GM12878 (cell line): ENCODE measurements at regions not wholly inside any gene's neighbourhood (a gene's known extent, or its start where the extent isn't known, plus 50 kb on each side); places are given as distances from the start of the nearest gene placed in this dataset.
"Not testable (repeated sequence)": the region's sequence is repeated elsewhere in the genome, so short reads cannot be mapped to it uniquely, and the experiment has no call there.

Source experiments
- ATAC-seq: fragments of 200-7000 bp; cut with Tn5 transposase; 3 replicates; pipeline ENCODE4 v1.9.1; 2020; ENCODE audit warnings: mild to moderate bottlenecking, moderate library complexity
- BruUV-seq: library from RNA; stranded (reverse); fragments of 400-500 nt; replicated peaks from 2 replicates; lab custom pipeline; 2021; lab: Mats Ljungman, UMichigan
- CTCF ChIA-PET: fragments of 300-600 bp; sonication (Branson Sonifier 250); formaldehyde crosslinking; extraction: SDS; loops from one replicate; lab custom pipeline; 2021; ENCODE audit warnings: inconsistent platforms; lab: Yijun Ruan, JAX
- POLR2A ChIA-PET: fragments of 350-600 bp; formaldehyde crosslinking; extraction: SDS; loops from one replicate; lab custom pipeline; 2021; ENCODE audit warnings: inconsistent platforms; lab: Charles Lee
- RAD21 ChIA-PET: fragments of 300-600 bp; sonication (Branson Sonifier 250); formaldehyde crosslinking; loops from one replicate; lab custom pipeline; 2023; ENCODE audit warnings: antibody characterized with exemption; ENCODE audit not compliant: unreplicated experiment; lab: Charles Lee
- SMC1A ChIA-PET: fragments of 300-600 bp; sonication (Branson Sonifier 250); formaldehyde crosslinking; loops from one replicate; lab custom pipeline; 2023; ENCODE audit not compliant: unreplicated experiment, uncharacterized antibody; lab: Charles Lee
- DNase-seq: peaks from one replicate; pipeline ENCODE4 v3.0.0-alpha.2; 2011; ENCODE audit warnings: low read depth, low spot score
- FAIRE-seq: peaks from 3 replicates; lab custom pipeline; 2011; peaks lifted over from hg19 to GRCh38; lab: Jason Lieb, UNC
- H2AFZ ChIP-seq: 2 replicates; pipeline ENCODE4 v1.6.0; 2011; ENCODE audit warnings: low read depth, low read length, control low read depth; ENCODE audit not compliant: control insufficient read depth
- H3K27ac ChIP-seq: 2 replicates; pipeline ENCODE4 v1.5.1; 2011; ENCODE audit warnings: control low read depth; ENCODE audit not compliant: control insufficient read depth, insufficient read depth
- H3K27me3 ChIP-seq, 2 experiments: replicated peaks in 1 of 2; 2 replicates each; pipeline versions ENCODE4 v1.6.0 to v1.6.1; 2011; ENCODE audit warnings: low read length in 1 of 2; ENCODE audit not compliant: control insufficient read depth in 2 of 2, insufficient read depth in 2 of 2
- H3K36me3 ChIP-seq, 2 experiments: 2 replicates each; pipeline ENCODE4 v1.5.1; 2011; ENCODE audit warnings: low read length in 1 of 2; ENCODE audit not compliant: control insufficient read depth in 2 of 2, insufficient read depth in 2 of 2
- H3K4me1 ChIP-seq: 2 replicates; pipeline ENCODE4 v1.6.1; 2011; ENCODE audit warnings: mild to moderate bottlenecking, low read length, moderate library complexity, mixed read lengths; ENCODE audit not compliant: control insufficient read depth, insufficient read depth
- H3K4me2 ChIP-seq: 2 replicates; pipeline ENCODE4 v1.6.0; 2011; ENCODE audit warnings: control low read depth; ENCODE audit not compliant: control insufficient read depth, insufficient read depth
- H3K4me3 ChIP-seq: fragments of 200-600 bp; sonication (generic); 2 replicates; pipeline ENCODE4 v1.5.1; 2016
- H3K79me2 ChIP-seq: 2 replicates; pipeline ENCODE4 v1.6.0; 2011; ENCODE audit warnings: low read length; ENCODE audit not compliant: control insufficient read depth, insufficient read depth
- H3K9ac ChIP-seq: 2 replicates; pipeline ENCODE4 v1.8.0; 2011; ENCODE audit warnings: low read length, control low read depth, mixed read lengths; ENCODE audit not compliant: control insufficient read depth, insufficient read depth
- H3K9me3 ChIP-seq: replicated peaks from 3 replicates; pipeline ENCODE4 v1.5.1; 2011; ENCODE audit warnings: mild to moderate bottlenecking, low read length; ENCODE audit not compliant: control insufficient read depth, insufficient read depth
- H4K20me1 ChIP-seq: 2 replicates; pipeline ENCODE4 v1.6.0; 2011; ENCODE audit not compliant: control insufficient read depth, insufficient read depth
- EED ChIP-seq: sonication (generic); IDR thresholded peaks from 2 replicates; pipeline ENCODE4 v1.6.1; 2016; ENCODE audit warnings: antibody characterized with exemption, low read depth
- FOXM1 ChIP-seq: IDR thresholded peaks from 2 replicates; pipeline ENCODE4 v1.6.1; 2012; ENCODE audit warnings: low read depth, mild to moderate bottlenecking, inconsistent platforms, low read length, moderate library complexity
- KLF5 ChIP-seq: fragments of 450-650 bp; IDR thresholded peaks from 2 replicates; pipeline ENCODE4 v1.6.1; 2014; ENCODE audit warnings: mild to moderate bottlenecking; ENCODE audit not compliant: partially characterized antibody
- MYC ChIP-seq: IDR thresholded peaks from 2 replicates; pipeline ENCODE4 v1.6.1; 2011; ENCODE audit warnings: mild to moderate bottlenecking, low read length, moderate library complexity, inconsistent platforms; ENCODE audit not compliant: insufficient read depth, insufficient replicate concordance, insufficient read length, severe bottlenecking
- ZNF274 ChIP-seq: IDR thresholded peaks from one replicate; pipeline ENCODE4 v1.8.0; 2011; ENCODE audit not compliant: insufficient read length, insufficient read depth
- WGBS: methylation state at CpG from one replicate; pipeline ENCODE4 v1.1.6; 2016; ENCODE audit warnings: low lambda C conversion rate; ENCODE audit not compliant: insufficient replicate concordance, insufficient coverage; ENCODE audit errors: missing lambda C conversion rate; 5-methylcytosine and 5-hydroxymethylcytosine counted together
- in situ Hi-C: fragments of 300-500 bp; cut with MboI; formaldehyde crosslinking; loops from 9 replicates; pipeline ENCODE4 v1.14.3; 2018; ENCODE audit warnings: mixed read lengths
- intact Hi-C: fragments of 100-400 bp; cut with micrococcal nuclease; formaldehyde crosslinking; loops from one replicate; pipeline ENCODE4 v1.14.2; 2022; ENCODE audit not compliant: unreplicated experiment
- TF ChIP-seq, protein P1 (sequence below): fragments of 450-650 bp; formaldehyde crosslinking; IDR thresholded peaks from 2 replicates; pipeline ENCODE4 v1.4.0; 2022; ENCODE audit warnings: mild to moderate bottlenecking, moderate library complexity

GRCh38 chr5:99543841-99544240 lies 615.0 kb upstream of the CHD1 start:
- FAIRE-seq = no peak
- H3K27me3 ChIP-seq = no peaks in the 10 kb centered on the region
- H3K4me3 ChIP-seq = no peak overlapping the region
- no peak for ATAC-seq
- no TSS peak for BruUV-seq
- no peaks in the 10 kb centered on the region for H4K20me1 ChIP-seq
- no peaks in the 10 kb centered on the region for H3K36me3 ChIP-seq
- H3K9ac ChIP-seq = no peak overlapping the region
- ChIA-PET POLR2A (no interaction called here), SMC1A (no interaction called here), CTCF (no interaction called here), RAD21 (no interaction called here)
- DNase-seq = no peak
- H3K4me1 ChIP-seq = no peaks in the 10 kb centered on the region
- intact Hi-C loops (no loop called here), in situ Hi-C loops (no loop called here)
- H3K79me2 ChIP-seq = no peaks in the 10 kb centered on the region
- no peak overlapping the region for H3K27ac ChIP-seq
- H3K4me2 ChIP-seq = no peak overlapping the region
- H2AFZ ChIP-seq = no peak overlapping the region
- TF ChIP-seq EED (no peak), KLF5 (no peak), ZNF274 (no peak), FOXM1 (no peak), MYC (no peak)
- TF ChIP-seq, protein P1, sequence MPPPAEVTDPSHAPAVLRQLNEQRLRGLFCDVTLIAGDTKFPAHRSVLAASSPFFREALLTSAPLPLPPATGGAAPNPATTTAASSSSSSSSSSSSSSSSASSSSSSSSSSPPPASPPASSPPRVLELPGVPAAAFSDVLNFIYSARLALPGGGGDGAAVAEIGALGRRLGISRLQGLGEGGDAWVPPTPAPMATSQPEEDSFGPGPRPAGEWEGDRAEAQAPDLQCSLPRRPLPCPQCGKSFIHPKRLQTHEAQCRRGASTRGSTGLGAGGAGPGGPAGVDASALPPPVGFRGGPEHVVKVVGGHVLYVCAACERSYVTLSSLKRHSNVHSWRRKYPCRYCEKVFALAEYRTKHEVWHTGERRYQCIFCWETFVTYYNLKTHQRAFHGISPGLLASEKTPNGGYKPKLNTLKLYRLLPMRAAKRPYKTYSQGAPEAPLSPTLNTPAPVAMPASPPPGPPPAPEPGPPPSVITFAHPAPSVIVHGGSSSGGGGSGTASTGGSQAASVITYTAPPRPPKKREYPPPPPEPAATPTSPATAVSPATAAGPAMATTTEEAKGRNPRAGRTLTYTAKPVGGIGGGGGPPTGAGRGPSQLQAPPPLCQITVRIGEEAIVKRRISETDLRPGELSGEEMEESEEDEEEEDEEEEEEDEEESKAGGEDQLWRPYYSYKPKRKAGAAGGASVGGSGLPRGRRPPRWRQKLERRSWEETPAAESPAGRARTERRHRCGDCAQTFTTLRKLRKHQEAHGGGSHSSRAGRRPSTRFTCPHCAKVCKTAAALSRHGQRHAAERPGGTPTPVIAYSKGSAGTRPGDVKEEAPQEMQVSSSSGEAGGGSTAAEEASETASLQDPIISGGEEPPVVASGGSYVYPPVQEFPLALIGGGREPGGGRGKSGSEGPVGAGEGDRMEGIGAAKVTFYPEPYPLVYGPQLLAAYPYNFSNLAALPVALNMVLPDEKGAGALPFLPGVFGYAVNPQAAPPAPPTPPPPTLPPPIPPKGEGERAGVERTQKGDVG (CRISPR knock-in tag) = no peak
- no peaks in the 10 kb centered on the region for H3K9me3 ChIP-seq
- WGBS = 43% methylated on average over 4 of the region's 4 CpGs

- H3K79me2 ChIP-seq, H3K4me2 ChIP-seq, H3K4me3 ChIP-seq, H3K36me3 ChIP-seq, BruUV-seq, DNase-seq, H3K27ac ChIP-seq, H3K4me1 ChIP-seq, CTCF ChIA-PET, H3K9me3 ChIP-seq, H3K27me3 ChIP-seq, FAIRE-seq, H3K9ac ChIP-seq, in situ Hi-C loops, SMC1A ChIA-PET, RAD21 ChIA-PET, POLR2A ChIA-PET, H4K20me1 ChIP-seq, H2AFZ ChIP-seq, intact Hi-C loops, ATAC-seq: not testable (repeated sequence)
- WGBS = 55% methylated on average over 10 of the region's 13 CpGs
These were observed 605.4 kb upstream of the CHD1 start for GRCh38 chr5:99534241-99534640.

DNA sequence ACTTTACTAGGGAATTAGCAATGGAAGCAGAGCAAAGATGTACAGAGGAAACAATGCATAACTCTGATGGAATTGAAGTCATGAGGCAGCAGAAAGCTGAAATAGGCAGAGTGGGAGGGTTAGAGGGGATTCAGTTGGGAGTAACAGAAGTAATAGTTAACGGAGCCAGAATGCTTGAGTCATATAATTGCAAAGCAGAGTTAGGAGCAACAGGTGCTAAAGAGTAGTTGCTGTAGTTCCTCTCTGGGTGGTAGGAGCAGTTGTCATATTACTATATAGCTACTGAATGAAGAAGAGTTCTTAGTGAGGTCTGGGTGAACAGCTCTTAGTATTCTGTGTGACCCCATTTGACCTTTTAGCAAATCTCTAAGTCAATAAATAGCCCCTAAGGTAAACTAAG lies 592.9 kb upstream of the CHD1 start:
- H3K9ac ChIP-seq, ATAC-seq, FAIRE-seq, H3K79me2 ChIP-seq, SMC1A ChIA-PET, CTCF ChIA-PET, H3K4me2 ChIP-seq, H4K20me1 ChIP-seq, H3K27ac ChIP-seq, RAD21 ChIA-PET, H3K4me1 ChIP-seq, H2AFZ ChIP-seq, BruUV-seq, H3K36me3 ChIP-seq, in situ Hi-C loops, DNase-seq, H3K27me3 ChIP-seq, H3K9me3 ChIP-seq, H3K4me3 ChIP-seq, intact Hi-C loops, POLR2A ChIA-PET: not testable (repeated sequence)
- 0% methylated on average over 1 of the region's 1 CpG for WGBS
